CD14-positive monocyte (primary cell): ENCODE measurements at regions not wholly inside any gene's neighbourhood (a gene's known extent, or its start where the extent isn't known, plus 50 kb on each side); places are given as distances from the start of the nearest gene placed in this dataset.

ENCODE experiments used
- DNase-seq, 3 donors: peaks; one replicate each; pipeline ENCODE4 v3.0.0-alpha.2; 2011 to 2022
- H2AFZ ChIP-seq: 2 replicates; pipeline ENCODE4 v1.6.0; 2012; ENCODE audit warnings: mild to moderate bottlenecking, low read depth, low read length, inconsistent platforms; ENCODE audit not compliant: insufficient read depth, poor library complexity, severe bottlenecking
- H3K27ac ChIP-seq, 2 donors: 1 replicate in 1 of 2; 2 replicates in 1 of 2; pipeline ENCODE4 v1.5.1; 2012 to 2013; ENCODE audit warnings: low read length in 2 of 2, control low read depth in 1 of 2, inconsistent platforms in 1 of 2, low read depth in 1 of 2, mild to moderate bottlenecking in 1 of 2
- H3K27me3 ChIP-seq, 2 donors: one replicate each; pipeline versions ENCODE4 v1.6.0 to v1.6.1; 2011 to 2013; ENCODE audit warnings: low read length in 2 of 2; ENCODE audit not compliant: control insufficient read depth in 2 of 2, insufficient read depth in 2 of 2
- H3K36me3 ChIP-seq, 2 donors: replicated peaks in 1 of 2; 1 replicate in 1 of 2; 2 replicates in 1 of 2; pipeline versions ENCODE4 v1.5.1 to v1.6.1; 2012 to 2013; ENCODE audit warnings: low read length in 2 of 2, control low read depth in 1 of 2, inconsistent platforms in 1 of 2, mild to moderate bottlenecking in 1 of 2; ENCODE audit not compliant: insufficient read depth in 2 of 2, control insufficient read depth in 1 of 2
- H3K4me1 ChIP-seq, 2 donors: 1 replicate in 1 of 2; 2 replicates in 1 of 2; pipeline versions ENCODE4 v1.5.1 to v1.6.1; 2012 to 2013; ENCODE audit warnings: low read length in 2 of 2, control low read depth in 1 of 2, inconsistent platforms in 1 of 2, mild to moderate bottlenecking in 1 of 2, moderate library complexity in 1 of 2; ENCODE audit not compliant: insufficient read depth in 2 of 2, control insufficient read depth in 1 of 2
- H3K4me2 ChIP-seq: replicated peaks from 2 replicates; pipeline ENCODE3; 2012; ENCODE audit warnings: low read length, moderate library complexity, mild to moderate bottlenecking; ENCODE audit not compliant: poor library complexity, severe bottlenecking; ENCODE audit errors: extremely low read depth
- H3K4me3 ChIP-seq, 3 experiments: fragments of 200-600 bp in 1 of 3; sonication (generic) in 1 of 3; replicated peaks in 1 of 3; 1 replicate in 2 of 3; 2 replicates in 1 of 3; pipeline ENCODE4 v1.5.1; 2011 to 2013; ENCODE audit warnings: low read length in 3 of 3, mild to moderate bottlenecking in 3 of 3, control low read depth in 2 of 3, low read depth in 2 of 3, inconsistent platforms in 1 of 3, moderate library complexity in 1 of 3
- H3K79me2 ChIP-seq: 2 replicates; pipeline ENCODE4 v1.6.0; 2012; ENCODE audit warnings: mild to moderate bottlenecking, control low read depth, inconsistent platforms, low read length, moderate library complexity; ENCODE audit not compliant: insufficient read depth
- H3K9ac ChIP-seq: 2 replicates; pipeline ENCODE4 v1.6.0; 2017; ENCODE audit warnings: low read length, mild to moderate bottlenecking; ENCODE audit not compliant: insufficient read depth, poor library complexity, severe bottlenecking
- H3K9me3 ChIP-seq, 2 donors: replicated peaks in 1 of 2; 1 replicate in 1 of 2; 2 replicates in 1 of 2; pipeline versions ENCODE4 v1.5.1 to v1.6.1; 2012 to 2013; ENCODE audit warnings: low read length in 2 of 2, control low read depth in 1 of 2; ENCODE audit not compliant: control insufficient read depth in 1 of 2, insufficient read depth in 1 of 2
- H4K20me1 ChIP-seq: 2 replicates; pipeline ENCODE4 v1.6.0; 2012; ENCODE audit warnings: mild to moderate bottlenecking, low read length, control low read depth, moderate library complexity; ENCODE audit not compliant: insufficient read depth
- H3K27ac Mint-ChIP-seq, 7 donors: one replicate each; pipeline ENCODE4 v1.8.0; 2020; ENCODE audit warnings: mild to moderate bottlenecking in 7 of 7, mixed read lengths in 7 of 7, moderate library complexity in 6 of 7, inconsistent platforms in 2 of 7
- H3K27me3 Mint-ChIP-seq, 3 donors: one replicate each; pipeline ENCODE4 v1.8.0; 2021 to 2022; ENCODE audit warnings: low read depth in 3 of 3, mild to moderate bottlenecking in 3 of 3, mixed read lengths in 3 of 3, moderate library complexity in 3 of 3, inconsistent platforms in 1 of 3
- H3K36me3 Mint-ChIP-seq, 2 donors: one replicate each; pipeline ENCODE4 v1.8.0; 2020; ENCODE audit warnings: mixed read lengths in 2 of 2, inconsistent platforms in 1 of 2, mild to moderate bottlenecking in 1 of 2
- H3K4me1 Mint-ChIP-seq: one replicate; pipeline ENCODE4 v1.8.0; 2020; ENCODE audit warnings: mild to moderate bottlenecking, mixed read lengths
- H3K4me3 Mint-ChIP-seq, 2 donors: one replicate each; pipeline ENCODE4 v1.8.0; 2020; ENCODE audit warnings: mild to moderate bottlenecking in 2 of 2, mixed read lengths in 2 of 2, moderate library complexity in 1 of 2
- H3K9me3 Mint-ChIP-seq, 7 donors: one replicate each; pipeline ENCODE4 v1.8.0; 2020 to 2022; ENCODE audit warnings: mixed read lengths in 7 of 7, mild to moderate bottlenecking in 6 of 7, moderate library complexity in 6 of 7, inconsistent platforms in 2 of 7
- CTCF ChIP-seq: fragments of 200-600 bp; IDR thresholded peaks from one replicate; pipeline ENCODE4 v1.8.0; 2022; ENCODE audit warnings: antibody characterized with exemption, mild to moderate bottlenecking
- WGBS: methylation state at CpG from one replicate; pipeline ENCODE4 v1.1.5; 2013; ENCODE audit warnings: missing lambda C conversion rate; ENCODE audit not compliant: insufficient coverage; 5-methylcytosine and 5-hydroxymethylcytosine counted together
- intact Hi-C, 2 donors: fragments of 100-400 bp; cut with micrococcal nuclease; formaldehyde crosslinking; loops; one replicate each; pipeline versions ENCODE4 v1.15.0 to v1.15.1; 2023

- Mint-ChIP-seq H3K4me1 (no peaks in the 10 kb centered on the region), H3K36me3 (no peaks in the 10 kb centered on the region), H3K27me3 (peaks cover 2 to 4% (median 4%) of the 10 kb centered on the region in 3 donors), H3K9me3 (no peaks in the 10 kb centered on the region), H3K4me3 (no peak overlapping the region), H3K27ac (no peak overlapping the region)
- no peak overlapping the region for H3K9ac ChIP-seq
- no peaks in the 10 kb centered on the region for H4K20me1 ChIP-seq
- H3K27me3 ChIP-seq = no peaks in the 10 kb centered on the region
- no peaks in the 10 kb centered on the region for H3K36me3 ChIP-seq
- intact Hi-C loops = no loop called here
- DNase-seq = no peak
- H3K79me2 ChIP-seq = no peaks in the 10 kb centered on the region
- no peak overlapping the region for H2AFZ ChIP-seq
- WGBS = 100% methylated on average over 3 of the region's 7 CpGs
- no peak for TF ChIP-seq CTCF
- H3K9me3 ChIP-seq = no peaks in the 10 kb centered on the region
- no peaks in the 10 kb centered on the region for H3K4me1 ChIP-seq
- H3K4me2 ChIP-seq = no peak overlapping the region
- H3K27ac ChIP-seq = no peak overlapping the region
- H3K4me3 ChIP-seq = no peak overlapping the region
Measured at GRCh38 chr3:159726231-159726964, 262.2 kb upstream of the IL12A start.

GRCh38 chr3:159727506-159727905, 261.1 kb upstream of the IL12A start:
- H3K4me1 ChIP-seq = no peaks in the 10 kb centered on the region
- H3K27ac ChIP-seq = no peak overlapping the region
- H3K79me2 ChIP-seq = no peaks in the 10 kb centered on the region
- H3K4me2 ChIP-seq = no peak overlapping the region
- H3K27me3 ChIP-seq = no peaks in the 10 kb centered on the region
- no peak overlapping the region for H3K9ac ChIP-seq
- Mint-ChIP-seq H3K4me3 (no peak overlapping the region), H3K27me3 (peaks cover 3 to 5% (median 4%) of the 10 kb centered on the region in 3 donors), H3K36me3 (no peaks in the 10 kb centered on the region), H3K9me3 (no peaks in the 10 kb centered on the region), H3K4me1 (no peaks in the 10 kb centered on the region), H3K27ac (no peak overlapping the region)
- H3K9me3 ChIP-seq = no peaks in the 10 kb centered on the region
- H2AFZ ChIP-seq = no peak overlapping the region
- H3K36me3 ChIP-seq = no peaks in the 10 kb centered on the region
- no peak overlapping the region for H3K4me3 ChIP-seq
- no peak for TF ChIP-seq CTCF
- H4K20me1 ChIP-seq = no peaks in the 10 kb centered on the region
- intact Hi-C loops = no loop called here
- no peak for DNase-seq
